Activated CD4-positive, alpha-beta memory T cell treated with anti-CD3 and anti-CD28 coated beads for 36 hours (primary cell): ENCODE measurements at regions not wholly inside any gene's neighbourhood (a gene's known extent, or its start where the extent isn't known, plus 50 kb on each side); places are given as distances from the start of the nearest gene placed in this dataset.

Experiments
- CTCF ChIA-PET: fragments of 350-600 bp; sonication (Branson Sonifier 250); formaldehyde crosslinking; loops from one replicate; lab custom pipeline; 2021; ENCODE audit warnings: antibody characterized with exemption, inconsistent platforms; lab: Charles Lee
- POLR2A ChIA-PET: fragments of 350-600 bp; sonication (Branson Sonifier 250); formaldehyde crosslinking; loops from one replicate; lab custom pipeline; 2021; ENCODE audit warnings: antibody characterized with exemption; lab: Charles Lee
- DNase-seq: peaks from one replicate; pipeline ENCODE4 v3.0.0-alpha.2; 2020
- H3K27ac Mint-ChIP-seq: one replicate; pipeline ENCODE4 v1.8.0; 2021; ENCODE audit warnings: mixed read lengths
- H3K27me3 Mint-ChIP-seq: one replicate; pipeline ENCODE4 v1.8.0; 2021; ENCODE audit warnings: mixed read lengths
- H3K36me3 Mint-ChIP-seq: one replicate; pipeline ENCODE4 v1.8.0; 2021; ENCODE audit warnings: mixed read lengths
- H3K4me1 Mint-ChIP-seq: one replicate; pipeline ENCODE4 v1.8.0; 2021; ENCODE audit warnings: low read depth, mixed read lengths
- H3K4me3 Mint-ChIP-seq: one replicate; pipeline ENCODE4 v1.8.0; 2021; ENCODE audit warnings: mild to moderate bottlenecking, mixed read lengths
- H3K9me3 Mint-ChIP-seq: one replicate; pipeline ENCODE4 v1.8.0; 2021; ENCODE audit warnings: mixed read lengths
- intact Hi-C: fragments of 100-400 bp; cut with micrococcal nuclease; formaldehyde crosslinking; loops from one replicate; pipeline ENCODE4 v1.15.1; 2023

GRCh38 chr10:128851281-128851680 lies 615.8 kb upstream of the MGMT start:
- ChIA-PET POLR2A (no interaction called here), CTCF (interaction anchor here (1.0 kb wide), 1 partner anchor 9 kb away, joined by 3 read pairs; no protein-coding TSS in a partner anchor)
- no peaks in the 10 kb centered on the region for H3K9me3 Mint-ChIP-seq
- H3K27ac Mint-ChIP-seq = no peak overlapping the region
- no peaks in the 10 kb centered on the region for H3K4me1 Mint-ChIP-seq
- H3K27me3 Mint-ChIP-seq = no peaks in the 10 kb centered on the region
- H3K4me3 Mint-ChIP-seq = no peak overlapping the region
- intact Hi-C loops = no loop called here
- DNase-seq = no peak
- no peaks in the 10 kb centered on the region for H3K36me3 Mint-ChIP-seq

DNA sequence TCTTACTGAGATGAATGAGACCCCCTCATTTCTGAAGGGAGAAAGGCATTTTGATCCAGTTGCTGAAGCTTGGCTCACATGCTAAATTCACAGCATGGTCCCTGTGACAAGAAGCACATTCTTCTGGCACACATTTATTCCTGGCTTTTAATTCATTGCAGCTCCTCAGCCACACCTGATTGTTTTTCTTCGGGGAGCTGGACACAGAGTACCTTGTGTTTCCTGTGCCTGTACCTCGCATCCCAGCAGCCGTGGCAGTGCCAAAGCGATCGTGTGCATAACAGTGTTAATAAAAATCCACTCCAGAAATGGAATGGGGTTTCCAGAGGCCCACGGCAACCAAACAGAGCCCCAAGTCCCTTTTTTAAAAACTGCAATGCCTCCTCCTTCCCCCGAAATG lies 615.3 kb upstream of the MGMT start:
- Mint-ChIP-seq H3K4me3 (no peak overlapping the region), H3K27me3 (no peaks in the 10 kb centered on the region), H3K27ac (no peak overlapping the region), H3K4me1 (no peaks in the 10 kb centered on the region), H3K36me3 (no peaks in the 10 kb centered on the region), H3K9me3 (no peaks in the 10 kb centered on the region)
- no peak for DNase-seq
- intact Hi-C loops = no loop called here
- ChIA-PET POLR2A (no interaction called here), CTCF (interaction anchor here (1.0 kb wide), 1 partner anchor 9 kb away, joined by 3 read pairs; no protein-coding TSS in a partner anchor)

DNA sequence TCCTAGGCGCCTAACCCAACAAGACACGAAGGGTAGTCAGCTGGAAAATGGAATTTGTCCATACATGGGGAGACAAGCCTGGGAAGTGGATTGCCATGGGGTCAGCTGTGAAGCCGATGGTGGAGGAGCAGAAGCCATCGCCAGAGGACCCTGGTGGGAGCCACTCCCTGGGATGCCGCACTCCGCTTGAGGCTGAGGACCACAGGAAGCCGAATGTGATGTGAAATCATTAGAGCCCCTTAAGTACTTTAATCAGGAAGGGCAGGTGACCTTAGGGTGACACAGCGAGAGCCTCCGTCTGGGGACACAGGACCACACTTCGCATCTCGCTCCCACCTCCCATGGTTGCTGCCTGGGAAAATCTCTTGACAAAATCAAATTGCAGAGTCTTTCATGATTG lies 614.6 kb upstream of the MGMT start:
- no peaks in the 10 kb centered on the region for H3K4me1 Mint-ChIP-seq
- no peak overlapping the region for H3K4me3 Mint-ChIP-seq
- no peaks in the 10 kb centered on the region for H3K9me3 Mint-ChIP-seq
- no peaks in the 10 kb centered on the region for H3K36me3 Mint-ChIP-seq
- ChIA-PET CTCF (no interaction called here), POLR2A (no interaction called here)
- no peaks in the 10 kb centered on the region for H3K27me3 Mint-ChIP-seq
- DNase-seq = no peak
- intact Hi-C loops = no loop called here
- H3K27ac Mint-ChIP-seq = no peak overlapping the region

DNA sequence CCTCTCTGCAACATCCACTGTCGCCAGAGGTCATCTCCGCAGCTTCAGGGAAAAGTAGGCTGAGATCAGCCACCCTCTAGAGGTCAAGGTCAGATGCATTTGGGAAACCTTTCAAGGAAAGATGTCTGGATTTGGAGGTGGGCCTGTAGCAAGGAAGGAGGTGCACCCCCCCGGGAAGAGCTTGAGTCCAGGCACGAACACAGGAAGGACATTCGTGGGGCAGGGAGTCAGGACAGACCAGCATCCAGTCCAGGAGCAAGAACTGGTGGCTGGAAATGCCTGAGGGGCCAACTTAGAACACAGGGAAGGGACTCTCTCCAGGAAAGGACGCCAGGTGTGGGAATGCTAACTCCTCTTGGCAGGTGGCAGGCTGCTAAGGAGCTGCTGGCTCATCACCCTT lies 614.1 kb upstream of the MGMT start:
- intact Hi-C loops = no loop called here
- ChIA-PET CTCF (no interaction called here), POLR2A (no interaction called here)
- H3K4me3 Mint-ChIP-seq = no peak overlapping the region
- H3K27ac Mint-ChIP-seq = no peak overlapping the region
- no peaks in the 10 kb centered on the region for H3K36me3 Mint-ChIP-seq
- no peaks in the 10 kb centered on the region for H3K9me3 Mint-ChIP-seq
- no peak for DNase-seq
- H3K27me3 Mint-ChIP-seq = no peaks in the 10 kb centered on the region
- no peaks in the 10 kb centered on the region for H3K4me1 Mint-ChIP-seq

GRCh38 chr10:128853537-128853936 lies 613.5 kb upstream of the MGMT start:
- Mint-ChIP-seq H3K36me3 (no peaks in the 10 kb centered on the region), H3K27ac (no peak overlapping the region), H3K27me3 (no peaks in the 10 kb centered on the region), H3K4me1 (no peaks in the 10 kb centered on the region), H3K9me3 (no peaks in the 10 kb centered on the region), H3K4me3 (no peak overlapping the region)
- intact Hi-C loops = no loop called here
- CTCF ChIA-PET = no interaction called here
- POLR2A ChIA-PET = no interaction called here
- DNase-seq = no peak

DNA sequence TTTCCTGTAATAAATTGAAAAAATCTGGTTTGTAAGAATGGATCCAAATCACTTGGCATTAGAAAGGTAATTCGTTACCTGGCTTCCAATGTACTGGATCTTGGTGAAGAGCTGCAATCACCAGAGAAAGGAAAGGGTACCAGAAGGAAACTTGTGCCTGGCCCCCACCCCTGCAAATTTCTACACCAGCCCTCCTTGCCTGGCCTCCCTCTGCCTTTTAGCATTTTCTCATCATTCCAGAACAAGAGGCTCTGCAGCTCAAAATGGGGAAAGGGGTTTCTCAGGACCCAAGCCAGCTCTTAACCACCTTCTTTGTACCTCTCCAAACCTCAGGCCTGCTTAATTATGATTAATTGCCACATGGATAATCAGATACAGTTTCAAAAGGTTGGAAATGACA lies 612.8 kb upstream of the MGMT start:
- no peaks in the 10 kb centered on the region for H3K27me3 Mint-ChIP-seq
- CTCF ChIA-PET = no interaction called here
- H3K9me3 Mint-ChIP-seq = no peaks in the 10 kb centered on the region
- intact Hi-C loops = no loop called here
- H3K36me3 Mint-ChIP-seq = no peaks in the 10 kb centered on the region
- POLR2A ChIA-PET = no interaction called here
- no peak for DNase-seq
- no peak overlapping the region for H3K27ac Mint-ChIP-seq
- H3K4me3 Mint-ChIP-seq = no peak overlapping the region
- no peaks in the 10 kb centered on the region for H3K4me1 Mint-ChIP-seq

- Mint-ChIP-seq H3K9me3 (no peaks in the 10 kb centered on the region), H3K27me3 (no peaks in the 10 kb centered on the region), H3K36me3 (no peaks in the 10 kb centered on the region), H3K4me1 (no peaks in the 10 kb centered on the region), H3K27ac (no peak overlapping the region), H3K4me3 (no peak overlapping the region)
- DNase-seq = no peak
- ChIA-PET POLR2A (no interaction called here), CTCF (no interaction called here)
- intact Hi-C loops = no loop called here
These were observed 612.1 kb upstream of the MGMT start for GRCh38 chr10:128854963-128855362.

DNA sequence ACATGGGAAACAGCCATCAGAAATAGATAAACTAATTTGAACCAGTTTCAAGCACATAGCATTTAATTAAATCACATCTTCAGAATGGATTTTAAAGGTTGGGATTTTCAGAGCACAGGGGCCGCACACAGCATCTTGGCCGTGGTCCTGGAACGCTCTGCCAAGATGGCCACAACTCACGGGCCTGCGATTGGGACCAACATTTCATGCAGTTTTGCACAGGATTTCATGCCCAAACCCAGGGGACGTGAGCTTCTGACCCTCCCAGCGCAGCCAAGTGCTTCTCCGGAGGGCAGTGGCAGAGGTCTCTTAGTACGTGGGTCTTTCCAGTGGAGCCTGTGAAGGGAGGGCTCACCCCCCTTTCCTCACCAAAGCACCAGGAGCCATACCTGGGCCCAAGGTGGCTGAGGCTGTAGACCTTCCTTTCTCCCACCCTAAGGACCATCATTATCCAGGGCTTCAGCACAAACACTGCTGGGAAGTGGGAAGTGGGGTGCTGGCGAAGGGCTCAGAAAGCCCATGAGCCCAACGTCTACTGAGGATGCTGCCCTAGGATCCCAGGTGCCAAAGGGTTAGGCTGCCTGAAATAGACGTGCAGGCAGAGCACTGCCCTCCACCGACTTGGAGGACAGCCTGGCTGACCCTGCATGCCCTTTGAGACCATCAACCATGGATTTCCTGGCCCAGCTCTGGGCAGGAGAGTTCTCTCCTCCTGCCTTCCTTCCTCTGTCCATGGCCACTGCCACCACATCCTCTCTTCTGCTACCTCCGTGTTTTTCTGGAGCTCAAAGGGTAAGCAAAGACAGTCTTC lies 611.2 kb upstream of the MGMT start:
- ChIA-PET CTCF (no interaction called here), POLR2A (no interaction called here)
- no peak overlapping the region for H3K4me3 Mint-ChIP-seq
- DNase-seq = no peak
- intact Hi-C loops = no loop called here
- no peaks in the 10 kb centered on the region for H3K4me1 Mint-ChIP-seq
- H3K27me3 Mint-ChIP-seq = no peaks in the 10 kb centered on the region
- H3K27ac Mint-ChIP-seq = no peak overlapping the region
- H3K9me3 Mint-ChIP-seq = no peaks in the 10 kb centered on the region
- H3K36me3 Mint-ChIP-seq = no peaks in the 10 kb centered on the region

- CTCF ChIA-PET = interaction anchor here (0.7 to 1.4 kb wide), 5 partner anchors 9 to 228 kb away, joined by 3 to 6 read pairs (median 3); no protein-coding TSS in a partner anchor
- Mint-ChIP-seq H3K27ac (no peak overlapping the region), H3K4me1 (no peaks in the 10 kb centered on the region), H3K4me3 (no peak overlapping the region), H3K36me3 (no peaks in the 10 kb centered on the region), H3K27me3 (no peaks in the 10 kb centered on the region), H3K9me3 (no peaks in the 10 kb centered on the region)
- DNase-seq = peak; percentile 37
- POLR2A ChIA-PET = no interaction called here
- intact Hi-C loops = loop anchor here (2.0 kb wide), 1 partner anchor 595 kb away; no protein-coding TSS in a partner anchor
These were observed 607.2 kb upstream of the MGMT start for GRCh38 chr10:128859738-128860386.

GRCh38 chr10:128860574-128860973 lies 606.5 kb upstream of the MGMT start:
- Mint-ChIP-seq H3K27me3 (no peaks in the 10 kb centered on the region), H3K27ac (no peak overlapping the region), H3K4me3 (no peak overlapping the region), H3K4me1 (no peaks in the 10 kb centered on the region), H3K36me3 (no peaks in the 10 kb centered on the region), H3K9me3 (no peaks in the 10 kb centered on the region)
- ChIA-PET CTCF (interaction anchor here (0.5 to 1.4 kb wide), 5 partner anchors 9 to 229 kb away, joined by 3 to 6 read pairs (median 3); no protein-coding TSS in a partner anchor), POLR2A (no interaction called here)
- DNase-seq = no peak
- intact Hi-C loops = loop anchor here (2.0 kb wide), 1 partner anchor 596 kb away; no protein-coding TSS in a partner anchor

- Mint-ChIP-seq H3K4me1 (no peaks in the 10 kb centered on the region), H3K36me3 (no peaks in the 10 kb centered on the region), H3K27me3 (no peaks in the 10 kb centered on the region), H3K9me3 (no peaks in the 10 kb centered on the region), H3K4me3 (no peak overlapping the region), H3K27ac (no peak overlapping the region)
- ChIA-PET POLR2A (no interaction called here), CTCF (interaction anchor here (0.5 to 1.4 kb wide), 4 partner anchors 10 to 186 kb away, joined by 3 to 6 read pairs (median 4); no protein-coding TSS in a partner anchor)
- intact Hi-C loops = loop anchor here (2.0 kb wide), 1 partner anchor 596 kb away; no protein-coding TSS in a partner anchor
- no peak for DNase-seq
These were observed 605.8 kb upstream of the MGMT start for GRCh38 chr10:128861018-128861901.

GRCh38 chr10:128863411-128863810 lies 603.6 kb upstream of the MGMT start:
- H3K4me1 Mint-ChIP-seq = no peaks in the 10 kb centered on the region
- H3K4me3 Mint-ChIP-seq = no peak overlapping the region
- no peaks in the 10 kb centered on the region for H3K27me3 Mint-ChIP-seq
- no peaks in the 10 kb centered on the region for H3K9me3 Mint-ChIP-seq
- ChIA-PET CTCF (no interaction called here), POLR2A (no interaction called here)
- intact Hi-C loops = no loop called here
- H3K27ac Mint-ChIP-seq = no peak overlapping the region
- DNase-seq = no peak
- H3K36me3 Mint-ChIP-seq = no peaks in the 10 kb centered on the region
